ENCODE measurements at regions not wholly inside any gene's neighbourhood (a gene's known extent, or its start where the extent isn't known, plus 50 kb on each side); places are given as distances from the start of the nearest gene placed in this dataset.
"Not testable (repeated sequence)": the region's sequence is repeated elsewhere in the genome, so short reads cannot be mapped to it uniquely, and the experiment has no call there.

- no peak for DNase-seq
These were observed 76.3 kb upstream of the IGLL5 start for GRCh38 chr22:22811016-22812009.

DNA sequence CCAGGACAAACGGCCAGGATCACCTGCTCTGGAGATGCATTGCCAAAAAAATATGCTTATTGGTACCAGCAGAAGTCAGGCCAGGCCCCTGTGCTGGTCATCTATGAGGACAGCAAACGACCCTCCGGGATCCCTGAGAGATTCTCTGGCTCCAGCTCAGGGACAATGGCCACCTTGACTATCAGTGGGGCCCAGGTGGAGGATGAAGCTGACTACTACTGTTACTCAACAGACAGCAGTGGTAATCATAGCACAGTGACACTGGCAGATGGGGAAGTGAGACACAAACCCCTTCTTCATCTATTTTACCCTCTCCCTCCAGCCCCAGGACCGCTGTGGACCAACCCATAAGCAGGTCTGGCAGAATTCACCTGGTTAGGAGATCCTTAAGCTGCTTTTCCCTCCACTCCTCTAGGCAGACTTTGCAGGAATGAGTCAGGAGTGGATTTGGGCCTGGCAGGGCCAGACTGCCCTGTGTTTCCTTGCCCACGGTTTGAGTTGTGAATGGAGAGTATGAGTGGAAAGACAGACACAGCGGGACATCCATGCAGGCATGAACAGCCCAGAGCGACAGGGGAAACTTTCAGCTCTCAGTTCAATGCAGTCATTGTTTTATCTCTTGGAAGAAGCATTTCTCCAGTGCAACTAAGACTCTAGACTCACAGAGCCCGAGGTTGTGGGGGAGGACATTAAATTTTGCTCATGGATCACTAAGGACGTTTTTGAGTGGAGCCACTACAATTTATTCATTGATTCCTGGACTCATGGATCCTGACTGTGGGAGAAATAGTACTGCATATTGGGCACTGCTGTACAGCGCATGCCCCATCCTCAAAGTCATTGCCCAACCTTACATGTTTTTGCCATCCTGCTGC is 75.3 kb upstream of the IGLL5 start:
- no peak for DNase-seq

- no peak for DNase-seq
These were observed 74.2 kb upstream of the IGLL5 start for GRCh38 chr22:22813126-22814075.

- no peak for DNase-seq
These were observed 72.8 kb upstream of the IGLL5 start for GRCh38 chr22:22814666-22815396.

GRCh38 chr22:22815397-22816170 is 72.0 kb upstream of the IGLL5 start:
- DNase-seq = no peak

DNA sequence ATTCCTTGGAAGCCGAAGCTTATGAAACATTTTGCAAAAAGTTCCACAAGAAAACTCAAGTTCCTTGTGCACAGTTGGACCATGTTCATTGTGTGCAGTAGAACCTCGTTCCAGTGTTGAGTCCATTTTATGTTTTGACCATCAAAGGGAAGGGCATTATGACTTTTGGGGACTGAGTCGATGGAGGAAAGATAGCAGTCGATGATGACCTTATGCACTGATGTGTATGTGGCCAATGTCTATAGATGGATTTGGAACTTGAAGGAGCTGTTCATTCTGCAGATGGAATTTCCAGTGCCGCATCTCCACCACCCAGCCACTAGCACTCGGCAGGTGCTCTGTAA is 71.5 kb upstream of the IGLL5 start:
- DNase-seq = no peak

DNA sequence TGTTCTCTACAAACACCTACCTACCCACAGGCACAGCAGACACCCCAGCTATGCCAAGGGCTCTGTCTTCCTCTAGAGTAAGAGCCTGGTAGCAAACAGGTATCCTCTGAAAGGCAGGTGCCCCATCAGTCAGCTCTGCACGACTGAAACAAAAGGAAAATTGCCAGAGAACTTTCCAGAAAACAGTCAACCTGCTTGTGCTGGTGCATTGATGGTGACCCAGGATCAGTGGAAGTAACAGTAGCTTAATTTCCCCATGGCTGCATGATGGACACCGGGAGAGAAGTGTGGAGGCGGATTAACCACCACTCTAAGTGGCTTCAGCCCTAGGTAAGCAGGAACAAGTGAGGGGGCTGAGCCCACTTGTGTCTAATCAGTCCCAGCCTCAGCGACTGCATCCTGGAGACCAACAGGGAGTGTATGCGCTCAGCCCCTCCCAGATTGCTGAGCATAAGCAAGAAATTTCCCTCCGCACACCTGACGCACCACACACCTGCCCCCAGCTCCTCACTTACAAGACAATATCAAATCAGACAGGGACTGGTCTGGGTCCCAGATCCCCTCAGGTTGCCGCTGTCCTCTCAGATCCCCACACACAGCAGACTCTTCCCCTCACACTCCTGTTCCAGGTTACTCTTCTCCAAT is 70.7 kb upstream of the IGLL5 start:
- DNase-seq = no peak

GRCh38 chr22:22817468-22818201 is 70.0 kb upstream of the IGLL5 start:
- DNase-seq = no peak

- DNase-seq = no peak
These were observed 69.4 kb upstream of the IGLL5 start for GRCh38 chr22:22818202-22818538.

DNA sequence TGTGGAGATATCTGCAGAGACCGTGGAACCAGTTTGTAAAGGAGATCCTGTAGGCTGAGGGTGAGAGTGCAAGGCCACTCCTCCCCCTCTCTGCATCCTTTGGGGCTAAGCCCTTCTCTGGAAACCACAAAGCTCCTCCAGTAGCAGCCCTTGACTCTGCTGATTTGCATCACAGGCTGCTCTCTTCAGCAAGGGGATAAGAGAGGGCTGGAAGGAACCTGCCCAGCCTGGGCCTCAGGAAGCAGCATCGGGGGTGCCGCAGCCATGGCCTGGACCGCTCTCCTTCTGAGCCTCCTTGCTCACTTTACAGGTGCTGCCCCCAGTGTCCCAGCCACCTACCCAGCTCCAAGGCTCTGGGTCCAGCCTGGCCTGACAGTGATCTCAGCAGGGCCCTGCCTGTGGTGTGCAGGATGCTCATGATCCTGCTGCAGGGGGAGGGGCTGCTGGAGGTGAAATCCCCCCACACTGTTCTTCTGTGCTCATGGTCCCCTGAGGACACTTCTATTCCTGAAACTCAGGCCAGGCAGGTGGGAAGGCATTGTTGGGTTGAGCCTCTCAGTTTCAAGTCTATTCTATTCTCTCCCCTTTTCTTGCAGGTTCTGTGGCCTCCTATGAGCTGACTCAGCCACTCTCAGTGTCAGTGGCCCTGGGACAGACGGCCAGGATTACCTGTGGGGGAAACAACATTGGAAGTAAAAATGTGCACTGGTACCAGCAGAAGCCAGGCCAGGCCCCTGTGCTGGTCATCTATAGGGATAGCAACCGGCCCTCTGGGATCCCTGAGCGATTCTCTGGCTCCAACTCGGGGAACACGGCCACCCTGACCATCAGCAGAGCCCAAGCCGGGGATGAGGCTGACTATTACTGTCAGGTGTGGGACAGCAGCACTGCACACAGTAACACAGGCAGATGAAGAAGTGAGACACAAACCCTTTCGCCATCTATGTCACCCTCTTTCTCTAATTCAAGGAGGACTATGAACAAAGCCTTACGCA is 68.5 kb upstream of the IGLL5 start:
- peak; percentile 55 for DNase-seq

- DNase-seq = no peak
These were observed 67.5 kb upstream of the IGLL5 start for GRCh38 chr22:22820076-22820475.

DNA sequence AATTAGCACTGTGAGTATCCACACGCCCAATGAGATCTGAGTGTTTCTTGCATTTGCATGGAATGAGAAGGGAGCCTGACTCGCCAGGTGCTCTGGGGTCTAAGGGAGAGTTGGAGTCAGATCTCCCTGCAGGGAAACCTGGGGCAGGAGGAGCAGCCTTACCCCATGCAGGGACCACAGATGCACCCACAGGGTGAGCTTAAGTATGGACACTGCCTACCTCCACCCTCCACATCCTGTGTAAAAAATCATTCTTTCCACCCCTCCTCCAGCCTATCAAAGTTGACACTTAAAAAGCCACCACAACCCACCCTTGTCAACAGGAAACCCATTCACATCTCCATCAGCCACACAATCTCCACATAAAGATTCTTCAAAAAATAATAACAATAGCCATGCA is 67.0 kb upstream of the IGLL5 start:
- peak; percentile 78 for DNase-seq

DNA sequence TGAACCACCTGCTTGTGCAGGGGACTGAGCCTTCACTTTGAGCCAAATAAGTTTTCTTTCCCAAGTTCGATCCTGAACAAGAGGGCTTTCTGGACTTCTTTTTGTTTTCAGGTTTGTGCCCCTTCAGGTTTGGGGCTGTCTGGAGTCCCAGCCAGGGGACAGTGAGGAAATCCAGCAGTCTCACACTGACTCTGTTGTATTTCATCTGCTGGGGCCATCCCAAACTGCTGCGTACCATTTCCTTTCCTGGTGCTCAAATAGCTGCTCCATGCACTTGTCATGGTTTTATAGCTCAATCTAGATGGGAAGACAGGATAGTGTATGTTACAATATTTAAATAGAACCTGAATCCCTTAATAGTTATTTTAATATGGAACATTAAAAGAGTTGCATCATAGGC is 66.3 kb upstream of the IGLL5 start:
- DNase-seq = no peak

DNA sequence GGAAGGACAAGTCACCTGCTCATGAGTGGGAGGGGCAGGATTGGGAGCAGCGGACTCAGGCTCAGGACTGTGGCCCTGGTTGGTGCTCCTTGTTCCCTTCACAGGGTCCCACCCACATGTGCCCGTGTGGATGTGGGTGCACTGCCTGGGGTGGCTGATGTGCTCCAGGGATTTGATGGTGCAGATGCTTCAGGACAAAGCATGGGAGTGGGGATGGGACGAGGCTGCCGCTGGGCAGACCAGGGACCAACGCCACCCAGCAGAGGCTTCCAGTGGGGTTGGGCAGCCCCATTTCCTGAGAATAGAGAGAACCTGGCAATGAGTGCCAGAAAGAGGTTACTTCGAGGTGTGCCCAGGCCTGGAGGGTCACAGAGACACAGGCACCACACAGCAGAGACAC is 65.5 kb upstream of the IGLL5 start:
- no peak for DNase-seq

- not testable (repeated sequence) for DNase-seq
These were observed 65.1 kb upstream of the IGLL5 start for GRCh38 chr22:22822553-22822952.

DNA sequence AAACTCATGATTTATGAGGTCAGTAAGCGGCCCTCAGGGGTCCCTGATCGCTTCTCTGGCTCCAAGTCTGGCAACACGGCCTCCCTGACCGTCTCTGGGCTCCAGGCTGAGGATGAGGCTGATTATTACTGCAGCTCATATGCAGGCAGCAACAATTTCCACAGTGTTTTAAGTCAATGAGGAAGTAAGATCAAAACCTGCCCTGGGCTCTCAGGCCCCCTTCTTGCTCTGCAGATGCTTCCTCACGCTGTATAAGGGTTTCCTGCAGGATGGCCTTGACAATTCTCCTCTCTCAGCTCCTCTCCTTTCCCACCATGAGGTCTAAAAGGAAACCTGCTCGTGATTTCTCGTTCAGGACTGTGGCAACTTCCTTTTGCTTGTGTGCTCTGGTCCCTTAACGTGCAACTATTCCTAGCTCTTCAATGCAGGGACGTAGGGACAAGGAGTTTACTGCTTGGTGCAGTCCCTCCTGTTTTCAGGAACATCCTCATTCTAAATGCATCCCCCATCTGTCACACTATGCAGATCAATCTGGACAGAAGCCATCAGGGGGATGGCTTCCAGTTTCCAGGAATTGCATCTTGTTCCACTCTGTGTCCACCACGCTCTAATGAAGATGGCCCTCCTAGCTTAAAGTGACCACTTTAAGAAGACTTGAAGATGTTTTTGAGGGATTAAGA is 64.3 kb upstream of the IGLL5 start:
- no peak for DNase-seq

DNA sequence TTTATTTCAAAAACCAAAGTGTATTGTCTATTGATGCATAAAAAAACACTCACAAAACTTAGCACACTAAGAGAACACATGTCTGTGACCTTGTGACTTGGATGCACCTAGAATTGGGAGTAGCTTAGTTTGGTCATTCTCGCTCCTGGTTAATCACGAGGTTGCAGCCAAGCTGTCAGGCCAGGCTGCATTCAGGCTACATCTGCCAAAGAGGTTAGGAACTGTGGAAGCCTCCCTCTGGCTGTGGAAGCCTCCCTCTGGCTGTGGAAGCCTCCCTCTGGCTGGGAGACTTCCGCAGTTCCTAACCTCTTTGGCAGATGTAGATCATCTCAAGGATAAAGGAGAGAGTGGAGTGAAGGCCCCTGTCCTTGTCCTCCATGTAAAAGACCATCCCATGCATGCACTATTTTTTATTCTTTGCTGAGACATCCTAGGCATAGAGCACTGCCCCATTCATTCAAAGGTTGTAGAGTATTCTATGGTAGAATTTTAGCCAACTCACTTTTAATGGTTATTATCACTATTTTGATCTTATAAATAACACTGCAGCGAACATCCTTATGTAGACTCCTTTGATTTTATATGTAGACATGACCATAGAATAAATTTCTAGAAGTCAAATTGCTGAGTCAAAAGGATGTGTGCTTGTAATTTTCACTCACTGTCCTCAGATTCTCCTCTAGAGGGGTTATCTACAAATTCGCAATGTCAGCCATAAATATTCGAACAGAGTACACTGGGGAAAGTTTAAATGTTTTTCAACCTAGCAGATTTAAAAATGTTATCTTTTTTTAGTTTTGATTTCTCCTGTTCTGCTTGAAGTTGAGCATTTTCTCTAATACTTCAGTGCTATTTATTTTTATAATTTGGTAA is 63.0 kb upstream of the IGLL5 start:
- DNase-seq = no peak
